ENCODE measurements at regions not wholly inside any gene's neighbourhood (a gene's known extent, or its start where the extent isn't known, plus 50 kb on each side); places are given as distances from the start of the nearest gene placed in this dataset.

- no peak for TF ChIP-seq CTCF (IDR thresholded peaks at IDR 0.05; ENCODE audit: unreplicated experiment)
- Mint-ChIP-seq H3K27ac (peak overlapping the region; percentile 17), H3K36me3 (no peaks in the 10 kb centered on the region), H3K9me3 (peaks cover 3% of the 10 kb centered on the region), H3K4me3 (no peak overlapping the region), H3K27me3 (ENCODE audit: low read depth) (no peaks in the 10 kb centered on the region), H3K4me1 (peaks cover 27% of the 10 kb centered on the region)
- DNase-seq (ENCODE audit: low spot score in 2 of 2, unreplicated experiment in 2 of 2), result no peak
Observed at GRCh38 chr2:226312155-226312554, 487.5 kb downstream of the IRS1 start.

GRCh38 chr2:226310146-226310545, 489.5 kb downstream of the IRS1 start:
- Mint-ChIP-seq H3K4me1 (peaks cover 27% of the 10 kb centered on the region), H3K4me3 (no peak overlapping the region), H3K27ac (peak overlapping the region; percentile 71), H3K9me3 (peaks cover 3% of the 10 kb centered on the region), H3K36me3 (no peaks in the 10 kb centered on the region), H3K27me3 (ENCODE audit: low read depth) (no peaks in the 10 kb centered on the region)
- DNase-seq (ENCODE audit: low spot score in 2 of 2, unreplicated experiment in 2 of 2), result no peak
- TF ChIP-seq CTCF (IDR thresholded peaks at IDR 0.05; ENCODE audit: unreplicated experiment), result no peak

- Mint-ChIP-seq H3K9me3 (peaks cover 3% of the 10 kb centered on the region), H3K27me3 (ENCODE audit: low read depth) (no peaks in the 10 kb centered on the region), H3K36me3 (no peaks in the 10 kb centered on the region), H3K4me3 (no peak overlapping the region), H3K27ac (peak overlapping the region; percentile 64), H3K4me1 (peaks cover 28% of the 10 kb centered on the region)
- no peak for TF ChIP-seq CTCF (IDR thresholded peaks at IDR 0.05; ENCODE audit: unreplicated experiment)
- DNase-seq (ENCODE audit: low spot score in 2 of 2, unreplicated experiment in 2 of 2), result no peak
Observed at GRCh38 chr2:226308986-226309385, 490.6 kb downstream of the IRS1 start.

- H3K4me1 Mint-ChIP-seq, result peaks cover 32% of the 10 kb centered on the region
- H3K27ac Mint-ChIP-seq, result no peak overlapping the region
- no peaks in the 10 kb centered on the region for H3K36me3 Mint-ChIP-seq
- no peak for DNase-seq (ENCODE audit: low spot score in 2 of 2, unreplicated experiment in 2 of 2)
- TF ChIP-seq CTCF (IDR thresholded peaks at IDR 0.05; ENCODE audit: unreplicated experiment), result no peak
- no peaks in the 10 kb centered on the region for H3K27me3 Mint-ChIP-seq (ENCODE audit: low read depth)
- H3K9me3 Mint-ChIP-seq, result peaks cover 3% of the 10 kb centered on the region
- no peak overlapping the region for H3K4me3 Mint-ChIP-seq
Observed at GRCh38 chr2:226308323-226308680, 491.3 kb downstream of the IRS1 start.

GRCh38 chr2:226307487-226308322, 491.9 kb downstream of the IRS1 start:
- Mint-ChIP-seq H3K4me1 (peaks cover 36% of the 10 kb centered on the region), H3K27me3 (ENCODE audit: low read depth) (no peaks in the 10 kb centered on the region), H3K9me3 (peaks cover 3% of the 10 kb centered on the region), H3K27ac (no peak overlapping the region), H3K36me3 (no peaks in the 10 kb centered on the region), H3K4me3 (no peak overlapping the region)
- TF ChIP-seq CTCF (IDR thresholded peaks at IDR 0.05; ENCODE audit: unreplicated experiment), result no peak
- DNase-seq (ENCODE audit: low spot score in 2 of 2, unreplicated experiment in 2 of 2), result no peak
